ENCODE measurements at regions not wholly inside any gene's neighbourhood (a gene's known extent, or its start where the extent isn't known, plus 50 kb on each side); places are given as distances from the start of the nearest gene placed in this dataset.

DNA sequence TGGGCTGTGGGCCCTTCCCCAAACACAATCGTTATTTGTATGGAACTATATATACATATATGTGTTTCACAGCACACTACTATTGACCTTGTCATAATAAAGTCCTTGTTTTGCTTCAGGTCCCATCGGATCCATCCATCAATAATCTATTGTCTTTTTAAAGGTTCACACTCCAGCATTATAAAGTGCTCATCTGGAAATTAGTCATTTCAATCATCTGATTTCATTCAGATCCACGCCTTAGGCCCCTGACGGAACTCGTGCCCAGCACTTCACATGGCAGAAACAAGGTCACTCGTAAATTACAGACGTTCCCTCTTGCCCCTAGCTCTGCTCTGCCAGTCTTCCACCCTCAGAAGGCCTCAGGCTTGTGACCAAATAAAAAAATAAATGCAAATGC lies 133.1 kb upstream of the PPP2R2D start:
- TF ChIP-seq, protein P1, sequence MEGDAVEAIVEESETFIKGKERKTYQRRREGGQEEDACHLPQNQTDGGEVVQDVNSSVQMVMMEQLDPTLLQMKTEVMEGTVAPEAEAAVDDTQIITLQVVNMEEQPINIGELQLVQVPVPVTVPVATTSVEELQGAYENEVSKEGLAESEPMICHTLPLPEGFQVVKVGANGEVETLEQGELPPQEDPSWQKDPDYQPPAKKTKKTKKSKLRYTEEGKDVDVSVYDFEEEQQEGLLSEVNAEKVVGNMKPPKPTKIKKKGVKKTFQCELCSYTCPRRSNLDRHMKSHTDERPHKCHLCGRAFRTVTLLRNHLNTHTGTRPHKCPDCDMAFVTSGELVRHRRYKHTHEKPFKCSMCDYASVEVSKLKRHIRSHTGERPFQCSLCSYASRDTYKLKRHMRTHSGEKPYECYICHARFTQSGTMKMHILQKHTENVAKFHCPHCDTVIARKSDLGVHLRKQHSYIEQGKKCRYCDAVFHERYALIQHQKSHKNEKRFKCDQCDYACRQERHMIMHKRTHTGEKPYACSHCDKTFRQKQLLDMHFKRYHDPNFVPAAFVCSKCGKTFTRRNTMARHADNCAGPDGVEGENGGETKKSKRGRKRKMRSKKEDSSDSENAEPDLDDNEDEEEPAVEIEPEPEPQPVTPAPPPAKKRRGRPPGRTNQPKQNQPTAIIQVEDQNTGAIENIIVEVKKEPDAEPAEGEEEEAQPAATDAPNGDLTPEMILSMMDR (IDR thresholded peaks at IDR 0.05; ENCODE audit: poor library complexity), result no peak
- no peak for TF ChIP-seq EZH2 (IDR thresholded peaks at IDR 0.05; ENCODE audit: borderline replicate concordance)
